Tibial artery (tissue), 4 donors: ENCODE measurements at regions not wholly inside any gene's neighbourhood (a gene's known extent, or its start where the extent isn't known, plus 50 kb on each side); places are given as distances from the start of the nearest gene placed in this dataset.

Source experiments
- DNase-seq, 2 donors: peaks; one replicate each; pipeline ENCODE4 v3.0.0-alpha.2; 2019
- H3K27ac ChIP-seq, 2 donors: fragments of 200-600 bp; sonication (generic) in 1 of 2; 1 replicate in 1 of 2; 2 replicates in 1 of 2; pipeline ENCODE4 v1.5.1; 2018 to 2019; ENCODE audit warnings: mild to moderate bottlenecking in 1 of 2
- H3K27me3 ChIP-seq, 2 donors: fragments of 200-600 bp; sonication (generic) in 1 of 2; one replicate each; pipeline versions ENCODE4 v1.5.1 to v1.6.0; 2016 to 2019
- H3K36me3 ChIP-seq, 3 donors: fragments of 200-600 bp; sonication (generic) in 2 of 3; one replicate each; pipeline ENCODE4 v1.5.1; 2016 to 2019; ENCODE audit warnings: mild to moderate bottlenecking in 2 of 3
- H3K4me1 ChIP-seq, 4 donors: fragments of 200-600 bp; sonication (generic) in 2 of 4; 1 replicate in 3 of 4; 2 replicates in 1 of 4; pipeline ENCODE4 v1.5.1; 2016 to 2019
- H3K4me3 ChIP-seq, 2 donors: fragments of 200-600 bp; sonication (generic) in 1 of 2; 1 replicate in 1 of 2; 2 replicates in 1 of 2; pipeline ENCODE4 v1.5.1; 2018 to 2019; ENCODE audit warnings: mild to moderate bottlenecking in 2 of 2
- H3K9me3 ChIP-seq, 3 donors: fragments of 200-600 bp; sonication (generic) in 1 of 3; one replicate each; pipeline ENCODE4 v1.5.1; 2016 to 2019
- intact Hi-C: fragments of 100-400 bp; cut with DNase I; formaldehyde crosslinking; loops from one replicate; pipeline ENCODE4 v1.15.0; 2023; ENCODE audit warnings: low total_unique reads
- TF ChIP-seq, protein P1 (sequence below), 2 experiments: fragments of 200-600 bp in 1 of 2; fragments of 450-650 bp in 1 of 2; IDR thresholded peaks; one replicate each; pipeline ENCODE4 v1.5.1; 2017 to 2019; ENCODE audit warnings: antibody characterized with exemption in 2 of 2, mild to moderate bottlenecking in 1 of 2, moderate library complexity in 1 of 2

DNA sequence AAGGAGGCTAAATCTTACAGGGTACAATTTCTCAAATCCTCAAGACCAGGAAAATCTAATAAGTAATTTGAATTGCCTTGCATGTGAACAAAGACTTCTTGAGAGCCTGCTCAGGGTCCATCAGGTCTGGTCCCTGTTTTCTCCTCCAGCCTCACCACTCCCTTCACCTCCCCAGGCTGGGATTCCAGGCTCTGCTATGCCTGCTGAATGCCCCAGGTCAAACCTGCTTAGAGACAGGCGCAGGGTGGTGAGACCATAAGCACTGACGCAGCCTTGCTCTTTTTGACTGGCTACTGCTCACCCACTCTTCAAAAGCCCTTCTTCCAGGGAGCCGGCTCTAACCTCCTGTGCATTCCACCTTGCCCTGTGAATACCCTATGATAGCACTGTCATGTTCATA, 356.4 kb upstream of the ACVR2A start:
- DNase-seq, result no peak
- no peaks in the 10 kb centered on the region for H3K36me3 ChIP-seq
- H3K27ac ChIP-seq, result no peak overlapping the region
- TF ChIP-seq, protein P1, sequence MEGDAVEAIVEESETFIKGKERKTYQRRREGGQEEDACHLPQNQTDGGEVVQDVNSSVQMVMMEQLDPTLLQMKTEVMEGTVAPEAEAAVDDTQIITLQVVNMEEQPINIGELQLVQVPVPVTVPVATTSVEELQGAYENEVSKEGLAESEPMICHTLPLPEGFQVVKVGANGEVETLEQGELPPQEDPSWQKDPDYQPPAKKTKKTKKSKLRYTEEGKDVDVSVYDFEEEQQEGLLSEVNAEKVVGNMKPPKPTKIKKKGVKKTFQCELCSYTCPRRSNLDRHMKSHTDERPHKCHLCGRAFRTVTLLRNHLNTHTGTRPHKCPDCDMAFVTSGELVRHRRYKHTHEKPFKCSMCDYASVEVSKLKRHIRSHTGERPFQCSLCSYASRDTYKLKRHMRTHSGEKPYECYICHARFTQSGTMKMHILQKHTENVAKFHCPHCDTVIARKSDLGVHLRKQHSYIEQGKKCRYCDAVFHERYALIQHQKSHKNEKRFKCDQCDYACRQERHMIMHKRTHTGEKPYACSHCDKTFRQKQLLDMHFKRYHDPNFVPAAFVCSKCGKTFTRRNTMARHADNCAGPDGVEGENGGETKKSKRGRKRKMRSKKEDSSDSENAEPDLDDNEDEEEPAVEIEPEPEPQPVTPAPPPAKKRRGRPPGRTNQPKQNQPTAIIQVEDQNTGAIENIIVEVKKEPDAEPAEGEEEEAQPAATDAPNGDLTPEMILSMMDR (IDR thresholded peaks at IDR 0.05), result no peak
- no peak overlapping the region for H3K4me3 ChIP-seq
- H3K9me3 ChIP-seq, result no peaks in the 10 kb centered on the region
- H3K4me1 ChIP-seq, result no peaks in the 10 kb centered on the region
- H3K27me3 ChIP-seq, result no peaks in the 10 kb centered on the region
- intact Hi-C loops, result no loop called here

DNA sequence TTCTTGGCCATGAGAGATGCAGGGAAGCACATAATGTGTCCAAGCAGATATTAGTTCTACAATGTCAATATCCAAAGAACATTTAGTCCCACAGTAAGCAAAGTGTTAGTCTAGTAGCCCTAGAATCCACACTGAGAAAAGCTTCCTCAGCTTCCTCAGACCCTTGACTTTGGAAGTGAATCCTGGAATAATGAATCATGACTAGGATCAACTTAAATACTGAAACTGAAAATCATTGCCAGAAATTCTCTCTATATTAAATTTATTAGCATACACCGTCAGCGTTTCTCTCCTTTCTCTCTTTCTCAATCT, 356.9 kb upstream of the ACVR2A start:
- no peak overlapping the region for H3K27ac ChIP-seq
- TF ChIP-seq, protein P1 (IDR thresholded peaks at IDR 0.05), result no peak
- no peak for DNase-seq

DNA sequence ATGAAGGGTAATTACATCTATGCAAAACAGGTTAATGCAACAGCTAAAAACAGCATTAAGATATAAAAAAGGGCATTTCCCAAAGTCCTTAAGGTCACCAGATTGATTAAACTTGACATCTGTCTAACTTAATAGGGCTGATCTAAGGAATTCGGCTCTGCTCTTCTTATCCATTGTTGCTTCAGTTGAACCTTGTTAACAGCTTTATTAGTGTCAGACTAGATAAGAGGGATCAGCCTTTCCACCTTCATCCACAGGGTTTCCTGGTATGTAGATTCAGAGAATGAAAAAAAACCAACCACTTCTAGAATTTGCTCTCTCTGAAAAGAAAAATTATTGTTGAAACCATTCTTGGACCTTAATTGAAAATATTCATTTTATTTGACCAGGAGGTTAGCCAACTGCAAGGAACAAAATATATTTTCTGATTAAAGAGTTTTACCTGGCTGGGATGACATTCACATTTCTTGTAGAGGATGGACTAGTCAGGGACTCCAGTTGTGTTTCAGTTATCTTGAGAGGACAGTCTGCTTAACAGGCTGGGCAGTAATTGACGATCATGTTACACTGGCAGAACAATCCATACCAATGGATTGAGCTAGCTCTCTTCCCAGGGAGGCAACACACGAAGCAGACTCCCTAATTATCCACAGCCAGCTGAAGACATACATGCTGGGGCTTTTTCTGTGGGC, 357.4 kb upstream of the ACVR2A start:
- Histone ChIP-seq H3K9me3 (no peaks in the 10 kb centered on the region), H3K36me3 (no peaks in the 10 kb centered on the region), H3K4me1 (no peaks in the 10 kb centered on the region), H3K27ac (no peak overlapping the region), H3K4me3 (no peak overlapping the region), H3K27me3 (no peaks in the 10 kb centered on the region)
- no peak for DNase-seq
- intact Hi-C loops, result no loop called here
- TF ChIP-seq, protein P1 (IDR thresholded peaks at IDR 0.05), result no peak

More for the DNA sequence above, 356.9 kb upstream of the ACVR2A start:
- no peaks in the 10 kb centered on the region for H3K4me1 ChIP-seq
- H3K4me3 ChIP-seq, result no peak overlapping the region
- H3K9me3 ChIP-seq, result no peaks in the 10 kb centered on the region
- no peaks in the 10 kb centered on the region for H3K27me3 ChIP-seq
- intact Hi-C loops, result no loop called here
- no peaks in the 10 kb centered on the region for H3K36me3 ChIP-seq

DNA sequence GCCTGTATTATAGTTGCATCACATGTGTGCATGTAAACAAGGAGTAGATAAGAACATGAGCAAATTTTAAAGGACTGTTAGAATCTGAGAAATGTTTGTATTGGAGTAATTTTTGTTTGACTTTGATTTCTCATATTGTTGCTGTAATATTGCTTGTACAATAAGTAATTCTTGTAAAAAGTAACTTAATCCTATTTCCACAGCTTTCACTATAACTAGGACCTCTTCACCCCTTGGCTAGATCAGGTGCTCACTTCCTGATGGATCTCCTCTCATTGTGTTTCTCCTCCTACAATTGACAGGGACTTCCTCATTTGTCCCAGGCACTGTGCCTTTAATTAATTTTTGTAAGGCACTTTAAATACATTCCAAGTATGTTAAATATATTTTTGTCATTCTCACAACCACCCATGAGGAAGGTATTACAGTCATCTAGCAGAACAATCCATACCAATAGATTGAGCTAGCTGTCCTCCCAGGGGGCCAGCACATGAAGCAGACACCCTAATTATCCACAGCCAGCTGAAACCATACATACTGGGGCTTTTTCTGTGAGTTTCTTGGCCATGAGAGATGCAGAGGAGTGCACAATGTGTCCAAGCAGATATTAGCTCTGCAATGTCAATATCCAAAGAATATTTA, 359.5 kb upstream of the ACVR2A start:
- Histone ChIP-seq H3K27me3 (no peaks in the 10 kb centered on the region), H3K9me3 (no peaks in the 10 kb centered on the region), H3K36me3 (no peaks in the 10 kb centered on the region), H3K4me1 (no peaks in the 10 kb centered on the region), H3K4me3 (no peak overlapping the region), H3K27ac (no peak overlapping the region)
- DNase-seq, result no peak
- TF ChIP-seq, protein P1 (IDR thresholded peaks at IDR 0.05), result no peak
- intact Hi-C loops, result no loop called here

DNA sequence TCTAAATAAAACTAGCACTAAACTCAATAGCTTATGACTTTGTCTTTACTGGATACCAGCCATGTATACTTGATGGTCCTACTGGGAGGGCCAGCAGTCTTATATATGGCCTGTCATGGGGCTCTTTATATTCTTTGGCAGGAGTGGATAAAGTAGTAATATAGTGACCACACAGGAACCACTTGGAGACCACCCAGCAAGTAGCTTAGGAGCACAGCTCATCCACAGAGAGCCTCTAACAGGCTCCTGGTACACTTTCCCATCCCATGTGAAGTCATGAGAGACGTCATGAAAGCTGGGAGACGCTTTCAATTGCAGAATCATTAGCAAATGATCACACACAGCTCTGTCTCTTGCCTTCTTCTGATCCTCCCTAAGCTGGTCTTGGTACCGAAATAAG, 360.9 kb upstream of the ACVR2A start:
- TF ChIP-seq, protein P1 (IDR thresholded peaks at IDR 0.05), result no peak
- DNase-seq, result no peak
- H3K27me3 ChIP-seq, result no peaks in the 10 kb centered on the region
- intact Hi-C loops, result no loop called here
- H3K4me3 ChIP-seq, result no peak overlapping the region
- H3K36me3 ChIP-seq, result no peaks in the 10 kb centered on the region
- H3K9me3 ChIP-seq, result no peaks in the 10 kb centered on the region
- no peaks in the 10 kb centered on the region for H3K4me1 ChIP-seq
- no peak overlapping the region for H3K27ac ChIP-seq
